Type B pancreatic cell (in vitro differentiated cells): ENCODE measurements at regions not wholly inside any gene's neighbourhood (a gene's known extent, or its start where the extent isn't known, plus 50 kb on each side); places are given as distances from the start of the nearest gene placed in this dataset.

Source experiments
- DNase-seq: peaks from one replicate; pipeline ENCODE4 v3.0.0; 2021; ENCODE audit warnings: mixed read lengths; ENCODE audit not compliant: unreplicated experiment; ENCODE audit errors: extremely low spot score
- H3K27ac Mint-ChIP-seq: 2 replicates; pipeline ENCODE4 v1.8.0; 2021; ENCODE audit warnings: mild to moderate bottlenecking, mixed read lengths
- H3K27me3 Mint-ChIP-seq: 2 replicates; pipeline ENCODE4 v1.8.0; 2021; ENCODE audit warnings: mixed read lengths
- H3K36me3 Mint-ChIP-seq: 2 replicates; pipeline ENCODE4 v1.8.0; 2021; ENCODE audit warnings: mixed read lengths
- H3K4me1 Mint-ChIP-seq: one replicate; pipeline ENCODE4 v1.8.0; 2021; ENCODE audit warnings: mixed read lengths; ENCODE audit not compliant: unreplicated experiment
- H3K4me3 Mint-ChIP-seq: 2 replicates; pipeline ENCODE4 v1.8.0; 2021; ENCODE audit warnings: mild to moderate bottlenecking, mixed read lengths
- H3K9me3 Mint-ChIP-seq: 2 replicates; pipeline ENCODE4 v1.8.0; 2021; ENCODE audit warnings: mixed read lengths
- TF ChIP-seq, protein P1 (sequence below): fragments of 200-600 bp; sonication (generic); conservative IDR thresholded peaks from 2 replicates; pipeline ENCODE4 v1.5.0; 2021; ENCODE audit warnings: antibody characterized with exemption, mild to moderate bottlenecking

- Mint-ChIP-seq H3K27ac (no peak overlapping the region), H3K4me3 (no peak overlapping the region), H3K36me3 (no peaks in the 10 kb centered on the region), H3K9me3 (no peaks in the 10 kb centered on the region), H3K27me3 (no peaks in the 10 kb centered on the region), H3K4me1 (no peaks in the 10 kb centered on the region)
- TF ChIP-seq, protein P1, sequence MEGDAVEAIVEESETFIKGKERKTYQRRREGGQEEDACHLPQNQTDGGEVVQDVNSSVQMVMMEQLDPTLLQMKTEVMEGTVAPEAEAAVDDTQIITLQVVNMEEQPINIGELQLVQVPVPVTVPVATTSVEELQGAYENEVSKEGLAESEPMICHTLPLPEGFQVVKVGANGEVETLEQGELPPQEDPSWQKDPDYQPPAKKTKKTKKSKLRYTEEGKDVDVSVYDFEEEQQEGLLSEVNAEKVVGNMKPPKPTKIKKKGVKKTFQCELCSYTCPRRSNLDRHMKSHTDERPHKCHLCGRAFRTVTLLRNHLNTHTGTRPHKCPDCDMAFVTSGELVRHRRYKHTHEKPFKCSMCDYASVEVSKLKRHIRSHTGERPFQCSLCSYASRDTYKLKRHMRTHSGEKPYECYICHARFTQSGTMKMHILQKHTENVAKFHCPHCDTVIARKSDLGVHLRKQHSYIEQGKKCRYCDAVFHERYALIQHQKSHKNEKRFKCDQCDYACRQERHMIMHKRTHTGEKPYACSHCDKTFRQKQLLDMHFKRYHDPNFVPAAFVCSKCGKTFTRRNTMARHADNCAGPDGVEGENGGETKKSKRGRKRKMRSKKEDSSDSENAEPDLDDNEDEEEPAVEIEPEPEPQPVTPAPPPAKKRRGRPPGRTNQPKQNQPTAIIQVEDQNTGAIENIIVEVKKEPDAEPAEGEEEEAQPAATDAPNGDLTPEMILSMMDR = no peak
- DNase-seq = no peak
Measured at GRCh38 chr3:153740109-153740508, 381.1 kb upstream of the ARHGEF26 start.

DNA sequence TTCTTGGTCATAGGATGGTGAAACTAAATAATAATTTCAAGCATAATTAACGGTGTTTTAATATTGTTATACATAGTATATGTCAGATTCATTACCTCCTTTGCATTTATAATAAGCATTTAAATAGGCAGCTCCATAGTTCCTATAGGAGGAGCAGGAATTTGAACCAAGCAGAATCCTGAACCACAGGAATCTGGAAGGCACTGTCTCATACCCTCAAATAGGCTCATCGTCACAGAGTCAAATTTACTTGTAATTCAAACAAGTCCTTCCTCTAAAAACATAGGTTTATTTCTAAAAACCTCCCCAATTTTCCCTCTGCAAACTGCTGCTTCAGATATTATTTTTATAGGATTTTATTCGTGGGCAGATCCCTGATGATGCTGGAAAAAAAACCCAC, 376.3 kb upstream of the ARHGEF26 start:
- TF ChIP-seq, protein P1 = no peak
- H3K4me1 Mint-ChIP-seq = no peaks in the 10 kb centered on the region
- H3K4me3 Mint-ChIP-seq = no peak overlapping the region
- H3K27me3 Mint-ChIP-seq = no peaks in the 10 kb centered on the region
- no peaks in the 10 kb centered on the region for H3K36me3 Mint-ChIP-seq
- DNase-seq = no peak
- H3K27ac Mint-ChIP-seq = no peak overlapping the region
- H3K9me3 Mint-ChIP-seq = no peaks in the 10 kb centered on the region

DNA sequence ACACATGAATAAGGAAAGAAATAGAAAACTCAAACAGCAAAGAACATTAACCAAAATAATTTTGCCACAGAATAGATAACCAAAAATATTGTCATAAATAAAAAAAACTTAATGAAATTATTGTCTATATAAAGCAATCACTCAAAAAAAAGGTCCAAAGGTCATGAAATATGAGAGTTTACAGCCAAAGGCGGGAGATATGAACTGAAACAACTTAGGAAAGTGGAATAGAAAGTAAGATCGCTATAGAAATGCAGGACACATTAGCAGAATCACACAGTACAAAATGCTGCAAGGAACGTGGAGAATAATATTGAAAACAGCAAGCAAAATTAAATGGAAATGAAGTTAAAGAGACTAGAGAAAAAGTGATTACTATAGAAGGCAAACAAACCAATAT, 375.0 kb upstream of the ARHGEF26 start:
- Mint-ChIP-seq H3K27me3 (no peaks in the 10 kb centered on the region), H3K27ac (no peak overlapping the region), H3K4me3 (no peak overlapping the region), H3K36me3 (no peaks in the 10 kb centered on the region), H3K4me1 (no peaks in the 10 kb centered on the region), H3K9me3 (no peaks in the 10 kb centered on the region)
- TF ChIP-seq, protein P1 = no peak
- DNase-seq = no peak

- DNase-seq = no peak
- Mint-ChIP-seq H3K4me1 (no peaks in the 10 kb centered on the region), H3K27me3 (no peaks in the 10 kb centered on the region), H3K9me3 (no peaks in the 10 kb centered on the region), H3K36me3 (no peaks in the 10 kb centered on the region), H3K4me3 (no peak overlapping the region), H3K27ac (no peak overlapping the region)
- TF ChIP-seq, protein P1 = no peak
Measured at GRCh38 chr3:153749070-153749610, 372.1 kb upstream of the ARHGEF26 start.

DNA sequence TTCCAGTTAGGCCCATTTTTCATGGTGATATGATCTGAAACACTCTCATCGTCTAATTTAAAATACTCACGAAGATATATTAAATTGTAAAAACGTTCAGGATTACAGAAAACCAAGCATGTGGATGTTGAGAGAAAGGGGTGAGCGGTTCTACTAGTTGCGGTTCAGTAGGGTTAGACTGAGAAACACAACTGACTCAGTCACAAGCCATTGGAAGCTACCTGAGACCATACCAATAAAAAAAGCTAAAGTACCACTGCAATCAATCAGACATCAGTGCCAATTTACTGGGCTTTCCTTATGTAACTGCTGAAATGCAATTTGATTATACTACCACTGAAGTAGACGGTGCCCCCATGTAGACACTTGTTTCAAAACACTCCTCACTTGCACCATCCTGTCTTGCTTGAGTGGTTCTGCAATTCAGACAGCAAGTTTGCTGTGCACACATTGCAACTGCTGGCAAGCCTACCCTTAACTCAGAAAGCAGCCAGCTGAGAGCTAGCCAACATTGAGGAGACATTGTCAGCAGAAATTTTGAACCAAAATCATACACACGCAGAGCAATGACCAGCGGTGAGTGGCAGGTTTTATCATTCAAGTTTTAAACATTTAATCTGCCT, 368.7 kb upstream of the ARHGEF26 start:
- Mint-ChIP-seq H3K9me3 (no peaks in the 10 kb centered on the region), H3K27ac (no peak overlapping the region)
- TF ChIP-seq, protein P1 = no peak

More for the DNA sequence above, 368.7 kb upstream of the ARHGEF26 start:
- no peaks in the 10 kb centered on the region for H3K36me3 Mint-ChIP-seq
- no peak for DNase-seq
- H3K27me3 Mint-ChIP-seq = no peaks in the 10 kb centered on the region
- no peak overlapping the region for H3K4me3 Mint-ChIP-seq
- H3K4me1 Mint-ChIP-seq = no peaks in the 10 kb centered on the region
